GM23338 (cell line): ENCODE measurements at regions not wholly inside any gene's neighbourhood (a gene's known extent, or its start where the extent isn't known, plus 50 kb on each side); places are given as distances from the start of the nearest gene placed in this dataset.

Experiments
- ATAC-seq: fragments of 200-7000 bp; cut with Tn5 transposase; 3 replicates; pipeline ENCODE4 v1.9.1; 2020
- DNase-seq: peaks from one replicate; pipeline ENCODE4 v3.0.0-alpha.2; 2015; ENCODE audit warnings: low spot score
- H2AFZ ChIP-seq: fragments of 200-600 bp; sonication (generic); 2 replicates; pipeline ENCODE4 v1.8.0; 2016; ENCODE audit warnings: antibody characterized with exemption, mild to moderate bottlenecking, moderate library complexity
- H3F3A ChIP-seq: fragments of 200-600 bp; sonication (generic); replicated peaks from 2 replicates; pipeline ENCODE4 v1.8.0; 2017; ENCODE audit warnings: antibody characterized with exemption, mixed run types, low read depth
- H3K27ac ChIP-seq: fragments of 200-600 bp; sonication (generic); 2 replicates; pipeline ENCODE4 v1.6.1; 2016; ENCODE audit warnings: low read depth
- H3K27me3 ChIP-seq: fragments of 200-600 bp; sonication (generic); 2 replicates; pipeline ENCODE4 v1.8.0; 2016; ENCODE audit warnings: mild to moderate bottlenecking, mixed run types, moderate library complexity; ENCODE audit not compliant: insufficient read depth
- H3K36me3 ChIP-seq: fragments of 200-600 bp; sonication (generic); 2 replicates; pipeline ENCODE4 v1.8.0; 2016; ENCODE audit warnings: mild to moderate bottlenecking; ENCODE audit not compliant: insufficient read depth
- H3K4me1 ChIP-seq: fragments of 200-600 bp; sonication (generic); 2 replicates; pipeline ENCODE4 v1.8.0; 2016; ENCODE audit warnings: mild to moderate bottlenecking, moderate library complexity; ENCODE audit not compliant: insufficient read depth
- H3K4me2 ChIP-seq: fragments of 200-600 bp; sonication (generic); 2 replicates; pipeline ENCODE4 v1.7.1; 2017; ENCODE audit warnings: mixed run types
- H3K4me3 ChIP-seq: fragments of 200-600 bp; sonication (generic); 2 replicates; pipeline ENCODE4 v1.6.1; 2016; ENCODE audit warnings: mixed run types
- H3K79me2 ChIP-seq: fragments of 200-600 bp; sonication (generic); replicated peaks from 2 replicates; pipeline ENCODE4 v1.8.0; 2017; ENCODE audit warnings: mild to moderate bottlenecking; ENCODE audit not compliant: insufficient read depth
- H3K9me2 ChIP-seq: fragments of 200-600 bp; sonication (generic); 2 replicates; pipeline ENCODE4 v1.8.0; 2017; ENCODE audit not compliant: insufficient read depth
- H4K20me1 ChIP-seq: fragments of 200-600 bp; sonication (generic); replicated peaks from 2 replicates; pipeline ENCODE4 v1.8.0; 2017; ENCODE audit warnings: mild to moderate bottlenecking; ENCODE audit not compliant: insufficient read depth
- H3K27ac Mint-ChIP-seq: 2 replicates; pipeline ENCODE4 v1.8.0; 2020; ENCODE audit warnings: inconsistent platforms, mild to moderate bottlenecking, moderate library complexity, mixed read lengths
- H3K27me3 Mint-ChIP-seq: 3 replicates; pipeline ENCODE4 v1.8.0; 2022; ENCODE audit warnings: low read depth, mild to moderate bottlenecking, moderate library complexity, mixed read lengths, inconsistent platforms; ENCODE audit not compliant: insufficient read depth, poor library complexity
- H3K36me3 Mint-ChIP-seq: 3 replicates; pipeline ENCODE4 v1.8.0; 2021; ENCODE audit warnings: low read depth, mild to moderate bottlenecking, inconsistent platforms, moderate library complexity, mixed read lengths
- H3K4me1 Mint-ChIP-seq: 3 replicates; pipeline ENCODE4 v1.8.0; 2020; ENCODE audit warnings: mild to moderate bottlenecking, inconsistent platforms, mixed read lengths
- H3K4me3 Mint-ChIP-seq: 3 replicates; pipeline ENCODE4 v1.8.0; 2021; ENCODE audit warnings: moderate library complexity, mild to moderate bottlenecking, inconsistent platforms, mixed read lengths
- H3K9me3 Mint-ChIP-seq: 3 replicates; pipeline ENCODE4 v1.8.0; 2020; ENCODE audit warnings: moderate library complexity, mild to moderate bottlenecking, inconsistent platforms, mixed read lengths
- CREB1 ChIP-seq: fragments of 250-450 bp; sonication (Bioruptor Pico); IDR thresholded peaks from 2 replicates; pipeline ENCODE4 v1.5.0; 2020; ENCODE audit warnings: low read depth, mild to moderate bottlenecking, moderate library complexity
- ETS1 ChIP-seq: IDR thresholded peaks from 2 replicates; pipeline ENCODE4 v1.6.1; 2016; ENCODE audit warnings: antibody characterized with exemption
- EZH2 ChIP-seq: fragments of 200-600 bp; sonication (generic); IDR thresholded peaks from one replicate; pipeline ENCODE4 v1.8.0; 2017; ENCODE audit warnings: antibody characterized with exemption, mild to moderate bottlenecking, low read depth; ENCODE audit not compliant: unreplicated experiment
- EZH2phosphoT487 ChIP-seq: fragments of 200-600 bp; sonication (generic); IDR thresholded peaks from one replicate; pipeline ENCODE4 v1.8.1; 2018; ENCODE audit warnings: antibody characterized with exemption; ENCODE audit not compliant: unreplicated experiment
- JUNB ChIP-seq: IDR thresholded peaks from one replicate; pipeline ENCODE4 v1.6.1; 2016; ENCODE audit warnings: antibody characterized with exemption; ENCODE audit not compliant: unreplicated experiment
- NANOG ChIP-seq: IDR thresholded peaks from 2 replicates; pipeline ENCODE4 v1.6.1; 2016; ENCODE audit warnings: antibody characterized with exemption, borderline replicate concordance
- POLR2AphosphoS5 ChIP-seq: IDR thresholded peaks from 2 replicates; pipeline ENCODE4 v1.6.1; 2016; ENCODE audit warnings: antibody characterized with exemption, low read depth
- STAT1 ChIP-seq: IDR thresholded peaks from one replicate; pipeline ENCODE4 v1.6.1; 2016; ENCODE audit warnings: antibody characterized with exemption; ENCODE audit not compliant: unreplicated experiment
- ZNF114 ChIP-seq: fragments of 250-450 bp; sonication (Bioruptor Pico); IDR thresholded peaks from 2 replicates; pipeline ENCODE4 v1.5.0; 2020; ENCODE audit warnings: mild to moderate bottlenecking, moderate library complexity
- ZNF331 ChIP-seq: fragments of 250-450 bp; sonication (Bioruptor Pico); IDR thresholded peaks from 2 replicates; pipeline ENCODE4 v1.5.0; 2020; ENCODE audit warnings: low read depth, mild to moderate bottlenecking, moderate library complexity
- TF ChIP-seq, protein P1 (sequence below): IDR thresholded peaks from one replicate; pipeline ENCODE4 v1.6.1; 2018; ENCODE audit warnings: antibody characterized with exemption; ENCODE audit not compliant: unreplicated experiment

DNA sequence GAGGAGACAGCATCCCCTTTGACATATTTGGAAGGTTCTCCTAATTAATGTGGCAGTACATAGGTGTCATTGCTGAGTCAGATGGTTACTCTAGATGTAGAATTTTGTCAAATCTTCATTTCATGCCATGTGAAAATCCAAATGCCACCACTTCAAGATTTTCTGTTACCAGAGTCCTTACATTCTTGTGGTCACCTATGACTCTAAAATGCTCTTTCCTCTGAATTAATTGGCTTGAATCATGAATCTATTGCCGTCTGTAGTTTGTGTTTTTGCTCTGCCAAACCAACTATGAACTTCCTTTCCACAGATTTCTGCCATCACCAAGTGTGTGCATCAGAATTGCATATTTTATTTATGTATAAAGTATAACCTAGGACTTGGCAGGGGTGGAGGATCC lies 269.4 kb upstream of the ZPLD1 start:
- H3K79me2 ChIP-seq: no peaks in the 10 kb centered on the region
- Mint-ChIP-seq H3K9me3 (no peaks in the 10 kb centered on the region), H3K4me3 (no peak overlapping the region), H3K27me3 (no peaks in the 10 kb centered on the region), H3K4me1 (no peaks in the 10 kb centered on the region), H3K27ac (no peak overlapping the region), H3K36me3 (no peaks in the 10 kb centered on the region)
- no peaks in the 10 kb centered on the region for H4K20me1 ChIP-seq
- H3K27ac ChIP-seq: no peak overlapping the region
- H3K4me1 ChIP-seq: no peaks in the 10 kb centered on the region
- H3K4me2 ChIP-seq: no peak overlapping the region
- H3K27me3 ChIP-seq: no peaks in the 10 kb centered on the region
- no peak overlapping the region for H2AFZ ChIP-seq
- H3K9me2 ChIP-seq: no peaks in the 10 kb centered on the region
- DNase-seq (no peak), ATAC-seq (no peak)
- no peaks in the 10 kb centered on the region for H3K36me3 ChIP-seq
- H3K4me3 ChIP-seq: no peak overlapping the region
- TF ChIP-seq ZNF114 (CRISPR knock-in tag) (no peak), POLR2AphosphoS5 (no peak), CREB1 (CRISPR knock-in tag) (no peak), NANOG (no peak), EZH2phosphoT487 (no peak), JUNB (no peak), ZNF331 (CRISPR knock-in tag) (no peak), STAT1 (no peak), EZH2 (no peak), ETS1 (no peak)
- TF ChIP-seq, protein P1, sequence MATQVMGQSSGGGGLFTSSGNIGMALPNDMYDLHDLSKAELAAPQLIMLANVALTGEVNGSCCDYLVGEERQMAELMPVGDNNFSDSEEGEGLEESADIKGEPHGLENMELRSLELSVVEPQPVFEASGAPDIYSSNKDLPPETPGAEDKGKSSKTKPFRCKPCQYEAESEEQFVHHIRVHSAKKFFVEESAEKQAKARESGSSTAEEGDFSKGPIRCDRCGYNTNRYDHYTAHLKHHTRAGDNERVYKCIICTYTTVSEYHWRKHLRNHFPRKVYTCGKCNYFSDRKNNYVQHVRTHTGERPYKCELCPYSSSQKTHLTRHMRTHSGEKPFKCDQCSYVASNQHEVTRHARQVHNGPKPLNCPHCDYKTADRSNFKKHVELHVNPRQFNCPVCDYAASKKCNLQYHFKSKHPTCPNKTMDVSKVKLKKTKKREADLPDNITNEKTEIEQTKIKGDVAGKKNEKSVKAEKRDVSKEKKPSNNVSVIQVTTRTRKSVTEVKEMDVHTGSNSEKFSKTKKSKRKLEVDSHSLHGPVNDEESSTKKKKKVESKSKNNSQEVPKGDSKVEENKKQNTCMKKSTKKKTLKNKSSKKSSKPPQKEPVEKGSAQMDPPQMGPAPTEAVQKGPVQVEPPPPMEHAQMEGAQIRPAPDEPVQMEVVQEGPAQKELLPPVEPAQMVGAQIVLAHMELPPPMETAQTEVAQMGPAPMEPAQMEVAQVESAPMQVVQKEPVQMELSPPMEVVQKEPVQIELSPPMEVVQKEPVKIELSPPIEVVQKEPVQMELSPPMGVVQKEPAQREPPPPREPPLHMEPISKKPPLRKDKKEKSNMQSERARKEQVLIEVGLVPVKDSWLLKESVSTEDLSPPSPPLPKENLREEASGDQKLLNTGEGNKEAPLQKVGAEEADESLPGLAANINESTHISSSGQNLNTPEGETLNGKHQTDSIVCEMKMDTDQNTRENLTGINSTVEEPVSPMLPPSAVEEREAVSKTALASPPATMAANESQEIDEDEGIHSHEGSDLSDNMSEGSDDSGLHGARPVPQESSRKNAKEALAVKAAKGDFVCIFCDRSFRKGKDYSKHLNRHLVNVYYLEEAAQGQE: no peak
- no peaks in the 10 kb centered on the region for H3F3A ChIP-seq

- Mint-ChIP-seq H3K27ac (peak overlapping the region; percentile 13; the same call in 1 of the 2 replicates), H3K9me3 (no peaks in the 10 kb centered on the region), H3K27me3 (no peaks in the 10 kb centered on the region), H3K4me1 (no peaks in the 10 kb centered on the region), H3K4me3 (no peak overlapping the region), H3K36me3 (no peaks in the 10 kb centered on the region)
- no peaks in the 10 kb centered on the region for H3K9me2 ChIP-seq
- H3K27me3 ChIP-seq: no peaks in the 10 kb centered on the region
- no peaks in the 10 kb centered on the region for H3K36me3 ChIP-seq
- no peak for ATAC-seq
- H3K79me2 ChIP-seq: no peaks in the 10 kb centered on the region
- H3K4me2 ChIP-seq: no peak overlapping the region
- H3K4me3 ChIP-seq: no peak overlapping the region
- H2AFZ ChIP-seq: peak overlapping the region; percentile 24; the same call in 1 of the 2 replicates
- no peaks in the 10 kb centered on the region for H4K20me1 ChIP-seq
- no peaks in the 10 kb centered on the region for H3F3A ChIP-seq
- no peak for DNase-seq
- no peak overlapping the region for H3K27ac ChIP-seq
- H3K4me1 ChIP-seq: no peaks in the 10 kb centered on the region
- TF ChIP-seq, protein P1: no peak
- TF ChIP-seq EZH2 (no peak), ZNF331 (CRISPR knock-in tag) (no peak), ZNF114 (CRISPR knock-in tag) (no peak), ETS1 (no peak), POLR2AphosphoS5 (no peak)
Measured at GRCh38 chr3:102169915-102170479, 264.8 kb upstream of the ZPLD1 start.
